GM23248 (cell line): ENCODE measurements at regions not wholly inside any gene's neighbourhood (a gene's known extent, or its start where the extent isn't known, plus 50 kb on each side); places are given as distances from the start of the nearest gene placed in this dataset.

Experiments used
- DNase-seq: peaks from one replicate; pipeline ENCODE4 v3.0.0-alpha.2; 2015
- H2AFZ ChIP-seq: fragments of 200-600 bp; sonication (generic); 2 replicates; pipeline ENCODE4 v1.6.1; 2016; ENCODE audit warnings: antibody characterized with exemption
- H3F3A ChIP-seq: fragments of 200-600 bp; sonication (generic); 2 replicates; pipeline ENCODE4 v1.6.1; 2016; ENCODE audit warnings: mild to moderate bottlenecking, antibody characterized with exemption, mixed run types; ENCODE audit not compliant: insufficient read depth
- H3K27ac ChIP-seq: fragments of 200-600 bp; sonication (generic); 2 replicates; pipeline ENCODE4 v1.5.1; 2016; ENCODE audit warnings: mild to moderate bottlenecking
- H3K27me3 ChIP-seq: fragments of 200-600 bp; sonication (generic); replicated peaks from 2 replicates; pipeline ENCODE4 v1.6.1; 2016; ENCODE audit warnings: mild to moderate bottlenecking; ENCODE audit not compliant: insufficient read depth
- H3K36me3 ChIP-seq: fragments of 200-600 bp; sonication (generic); 2 replicates; pipeline ENCODE4 v1.6.1; 2016; ENCODE audit warnings: low read depth, mild to moderate bottlenecking
- H3K4me1 ChIP-seq: fragments of 200-600 bp; sonication (generic); 2 replicates; pipeline ENCODE4 v1.6.1; 2016; ENCODE audit warnings: mild to moderate bottlenecking; ENCODE audit not compliant: insufficient read depth
- H3K4me2 ChIP-seq: fragments of 200-600 bp; sonication (generic); one replicate; pipeline ENCODE4 v1.6.1; 2016; ENCODE audit warnings: mild to moderate bottlenecking; ENCODE audit not compliant: unreplicated experiment
- H3K4me3 ChIP-seq: fragments of 200-600 bp; sonication (generic); 2 replicates; pipeline ENCODE4 v1.5.1; 2016; ENCODE audit warnings: mild to moderate bottlenecking
- H3K79me2 ChIP-seq: fragments of 200-600 bp; sonication (generic); 2 replicates; pipeline ENCODE4 v1.6.1; 2016; ENCODE audit warnings: mild to moderate bottlenecking; ENCODE audit not compliant: insufficient read depth
- H3K9ac ChIP-seq: fragments of 200-600 bp; sonication (generic); 2 replicates; pipeline ENCODE4 v1.6.1; 2016; ENCODE audit warnings: mild to moderate bottlenecking
- H3K9me2 ChIP-seq: fragments of 200-600 bp; sonication (generic); 2 replicates; pipeline ENCODE4 v1.6.1; 2016; ENCODE audit warnings: mixed run types, mild to moderate bottlenecking, moderate library complexity; ENCODE audit not compliant: insufficient read depth
- H3K9me3 ChIP-seq: fragments of 200-600 bp; sonication (generic); one replicate; pipeline ENCODE4 v1.6.1; 2017; ENCODE audit warnings: low read depth
- H4K20me1 ChIP-seq: fragments of 200-600 bp; sonication (generic); 2 replicates; pipeline ENCODE4 v1.6.0; 2016; ENCODE audit not compliant: insufficient read depth
- EZH2 ChIP-seq: fragments of 200-600 bp; sonication (generic); IDR thresholded peaks from 2 replicates; pipeline ENCODE4 v1.6.1; 2018; ENCODE audit warnings: antibody characterized with exemption, mild to moderate bottlenecking; ENCODE audit not compliant: insufficient read depth, poor library complexity, severe bottlenecking
- EZH2phosphoT487 ChIP-seq: fragments of 200-600 bp; sonication (generic); IDR thresholded peaks from 2 replicates; pipeline ENCODE4 v1.6.1; 2018; ENCODE audit warnings: antibody characterized with exemption, moderate library complexity, mild to moderate bottlenecking, low read depth; ENCODE audit not compliant: insufficient read depth
- WGBS, 2 experiments: methylation state at CpG; one replicate each; pipeline ENCODE4 v1.1.6; 2015 to 2017; ENCODE audit warnings: low lambda C conversion rate in 2 of 2, low coverage in 1 of 2; ENCODE audit errors: missing lambda C conversion rate in 2 of 2; 5-methylcytosine and 5-hydroxymethylcytosine counted together
- in situ Hi-C: fragments of 300-500 bp; cut with MboI; formaldehyde crosslinking; loops from 2 replicates; pipeline ENCODE4 v1.15.0; 2020

- no peak overlapping the region for H2AFZ ChIP-seq
- WGBS, 2 experiments: 20 to 23% methylated on average over 3 of the region's 3 CpGs
- H3K9me2 ChIP-seq: no peaks in the 10 kb centered on the region
- H3K4me2 ChIP-seq: no peak overlapping the region
- H3K4me3 ChIP-seq: no peak overlapping the region
- in situ Hi-C loops: no loop called here
- no peaks in the 10 kb centered on the region for H3K4me1 ChIP-seq
- H3K9ac ChIP-seq: no peak overlapping the region
- TF ChIP-seq EZH2: no peak
- no peak for TF ChIP-seq EZH2phosphoT487
- H3K27me3 ChIP-seq: no peaks in the 10 kb centered on the region
- H4K20me1 ChIP-seq: no peaks in the 10 kb centered on the region
- H3K9me3 ChIP-seq: no peaks in the 10 kb centered on the region
- H3F3A ChIP-seq: no peaks in the 10 kb centered on the region
- H3K27ac ChIP-seq: no peak overlapping the region
- DNase-seq: no peak
- no peaks in the 10 kb centered on the region for H3K36me3 ChIP-seq
- no peaks in the 10 kb centered on the region for H3K79me2 ChIP-seq
Observed at GRCh38 chr16:73692861-73693260, 603.8 kb upstream of the PSMD7 start.

GRCh38 chr16:73683804-73684203, 612.8 kb upstream of the PSMD7 start:
- H3K36me3 ChIP-seq: no peaks in the 10 kb centered on the region
- no peaks in the 10 kb centered on the region for H3K9me3 ChIP-seq
- H3K79me2 ChIP-seq: no peaks in the 10 kb centered on the region
- no peaks in the 10 kb centered on the region for H3K27me3 ChIP-seq
- WGBS, 2 experiments: 11 to 27% methylated on average over 2 of the region's 2 CpGs
- no peak overlapping the region for H3K4me2 ChIP-seq
- DNase-seq: no peak
- H3K4me3 ChIP-seq: no peak overlapping the region
- H2AFZ ChIP-seq: no peak overlapping the region
- no peak for TF ChIP-seq EZH2
- TF ChIP-seq EZH2phosphoT487: no peak
- H3K27ac ChIP-seq: no peak overlapping the region
- in situ Hi-C loops: no loop called here
- H3F3A ChIP-seq: no peaks in the 10 kb centered on the region
- no peak overlapping the region for H3K9ac ChIP-seq
- H3K4me1 ChIP-seq: no peaks in the 10 kb centered on the region
- no peaks in the 10 kb centered on the region for H4K20me1 ChIP-seq
- no peaks in the 10 kb centered on the region for H3K9me2 ChIP-seq

- Histone ChIP-seq H3K9me3 (no peaks in the 10 kb centered on the region), H4K20me1 (no peaks in the 10 kb centered on the region), H3K4me2 (no peak overlapping the region), H3K36me3 (no peaks in the 10 kb centered on the region), H3K79me2 (no peaks in the 10 kb centered on the region), H3K9me2 (no peaks in the 10 kb centered on the region), H2AFZ (no peak overlapping the region), H3K27me3 (no peaks in the 10 kb centered on the region), H3F3A (no peaks in the 10 kb centered on the region), H3K27ac (no peak overlapping the region), H3K4me1 (no peaks in the 10 kb centered on the region), H3K4me3 (no peak overlapping the region), H3K9ac (no peak overlapping the region)
- no peak for DNase-seq
- in situ Hi-C loops: no loop called here
- WGBS, 2 experiments: 6% methylated on average over 3 of the region's 3 CpGs
- TF ChIP-seq EZH2 (no peak), EZH2phosphoT487 (no peak)
Observed at GRCh38 chr16:73672135-73672534, 624.2 kb upstream of the ZFHX3 start.

GRCh38 chr16:73670836-73671820, 623.2 kb upstream of the ZFHX3 start:
- Histone ChIP-seq H3K9me2 (no peaks in the 10 kb centered on the region), H3K9ac (no peak overlapping the region), H3K27ac (no peak overlapping the region), H4K20me1 (no peaks in the 10 kb centered on the region), H3K79me2 (no peaks in the 10 kb centered on the region), H3K27me3 (no peaks in the 10 kb centered on the region), H3K4me1 (no peaks in the 10 kb centered on the region), H3K4me3 (no peak overlapping the region), H3F3A (no peaks in the 10 kb centered on the region), H2AFZ (no peak overlapping the region), H3K4me2 (no peak overlapping the region), H3K36me3 (no peaks in the 10 kb centered on the region), H3K9me3 (no peaks in the 10 kb centered on the region)
- in situ Hi-C loops: no loop called here
- 14 to 16% methylated on average over 11 of the region's 11 CpGs for WGBS, 2 experiments
- no peak for TF ChIP-seq EZH2phosphoT487
- TF ChIP-seq EZH2: no peak
- no peak for DNase-seq
